Nephron (organoid): ENCODE measurements at regions not wholly inside any gene's neighbourhood (a gene's known extent, or its start where the extent isn't known, plus 50 kb on each side); places are given as distances from the start of the nearest gene placed in this dataset.

Experiments
- H3K27ac Mint-ChIP-seq, 3 experiments: 2 replicates each; pipeline ENCODE4 v1.8.0; 2020; ENCODE audit warnings: mixed read lengths in 3 of 3, mild to moderate bottlenecking in 2 of 3, moderate library complexity in 1 of 3
- H3K27me3 Mint-ChIP-seq: 2 replicates; pipeline ENCODE4 v1.8.0; 2021; ENCODE audit warnings: low read depth, mild to moderate bottlenecking, moderate library complexity, mixed read lengths
- H3K36me3 Mint-ChIP-seq: 2 replicates; pipeline ENCODE4 v1.8.0; 2020; ENCODE audit warnings: low read depth, mixed read lengths
- H3K4me1 Mint-ChIP-seq: 2 replicates; pipeline ENCODE4 v1.8.0; 2020; ENCODE audit warnings: mixed read lengths
- H3K4me3 Mint-ChIP-seq, 3 experiments: 2 replicates each; pipeline ENCODE4 v1.8.0; 2020; ENCODE audit warnings: mild to moderate bottlenecking in 3 of 3, mixed read lengths in 3 of 3, moderate library complexity in 2 of 3
- H3K9me3 Mint-ChIP-seq: 2 replicates; pipeline ENCODE4 v1.8.0; 2020; ENCODE audit warnings: mixed read lengths
- TF ChIP-seq, protein P1 (sequence below), 3 experiments: fragments of 200-600 bp; sonication (generic); IDR thresholded peaks; one replicate each; pipeline ENCODE4 v1.5.0; 2021; ENCODE audit warnings: antibody characterized with exemption in 3 of 3; ENCODE audit not compliant: unreplicated experiment in 3 of 3

DNA sequence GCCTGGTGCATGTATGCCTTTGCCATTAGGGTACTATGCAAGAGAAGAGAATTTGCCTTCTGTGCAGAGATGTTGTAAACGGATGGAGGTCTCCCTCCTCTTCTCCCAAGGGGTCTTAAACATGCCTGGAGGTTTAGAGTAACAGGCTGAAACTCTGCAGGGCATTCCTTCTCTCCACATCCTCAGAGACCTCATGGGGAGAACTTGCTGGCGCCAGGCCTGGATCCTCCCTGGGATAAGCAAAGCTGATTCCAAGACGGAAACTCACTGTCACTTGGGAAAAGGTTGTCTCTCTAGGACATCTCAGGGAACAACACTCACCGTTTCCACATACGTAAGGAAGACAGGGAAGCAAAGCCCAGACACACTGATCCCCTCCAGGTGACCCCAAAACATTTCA lies 76.9 kb upstream of the GPM6B start:
- no peak overlapping the region for H3K4me3 Mint-ChIP-seq
- peaks cover 4% of the 10 kb centered on the region for H3K9me3 Mint-ChIP-seq

DNA sequence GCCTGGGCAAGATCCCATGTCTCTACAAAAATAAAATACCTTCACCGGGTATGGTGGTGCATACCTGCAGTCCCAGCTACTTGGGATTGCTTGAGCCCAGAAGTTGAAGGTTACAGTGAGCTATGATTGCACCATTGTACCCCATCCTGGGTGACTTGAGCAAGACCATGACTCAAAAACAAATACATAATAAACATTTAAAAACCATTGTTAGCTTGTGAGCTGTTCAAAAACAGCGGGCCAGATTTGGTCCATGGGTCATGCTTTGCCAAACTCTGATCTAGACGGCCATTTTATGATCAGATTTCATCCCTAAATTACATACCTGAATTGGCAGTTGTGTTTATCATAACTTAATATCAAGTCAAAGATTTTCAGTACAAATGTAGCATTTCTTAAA lies 76.0 kb upstream of the GPM6B start:
- TF ChIP-seq, protein P1, sequence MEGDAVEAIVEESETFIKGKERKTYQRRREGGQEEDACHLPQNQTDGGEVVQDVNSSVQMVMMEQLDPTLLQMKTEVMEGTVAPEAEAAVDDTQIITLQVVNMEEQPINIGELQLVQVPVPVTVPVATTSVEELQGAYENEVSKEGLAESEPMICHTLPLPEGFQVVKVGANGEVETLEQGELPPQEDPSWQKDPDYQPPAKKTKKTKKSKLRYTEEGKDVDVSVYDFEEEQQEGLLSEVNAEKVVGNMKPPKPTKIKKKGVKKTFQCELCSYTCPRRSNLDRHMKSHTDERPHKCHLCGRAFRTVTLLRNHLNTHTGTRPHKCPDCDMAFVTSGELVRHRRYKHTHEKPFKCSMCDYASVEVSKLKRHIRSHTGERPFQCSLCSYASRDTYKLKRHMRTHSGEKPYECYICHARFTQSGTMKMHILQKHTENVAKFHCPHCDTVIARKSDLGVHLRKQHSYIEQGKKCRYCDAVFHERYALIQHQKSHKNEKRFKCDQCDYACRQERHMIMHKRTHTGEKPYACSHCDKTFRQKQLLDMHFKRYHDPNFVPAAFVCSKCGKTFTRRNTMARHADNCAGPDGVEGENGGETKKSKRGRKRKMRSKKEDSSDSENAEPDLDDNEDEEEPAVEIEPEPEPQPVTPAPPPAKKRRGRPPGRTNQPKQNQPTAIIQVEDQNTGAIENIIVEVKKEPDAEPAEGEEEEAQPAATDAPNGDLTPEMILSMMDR (IDR thresholded peaks at IDR 0.05; ENCODE audit: unreplicated experiment in 3 of 3) = no peak
- Mint-ChIP-seq H3K9me3 (peaks cover 3% of the 10 kb centered on the region), H3K4me3 (no peak overlapping the region), H3K4me1 (peaks cover 16% of the 10 kb centered on the region), H3K36me3 (no peaks in the 10 kb centered on the region), H3K27ac (no peak overlapping the region), H3K27me3 (no peaks in the 10 kb centered on the region)

More for the DNA sequence above, 76.9 kb upstream of the GPM6B start:
- Mint-ChIP-seq H3K4me1 (peaks cover 18% of the 10 kb centered on the region), H3K36me3 (no peaks in the 10 kb centered on the region), H3K27me3 (no peaks in the 10 kb centered on the region), H3K27ac (no peak overlapping the region)
- TF ChIP-seq, protein P1 (IDR thresholded peaks at IDR 0.05; ENCODE audit: unreplicated experiment in 3 of 3) = no peak

DNA sequence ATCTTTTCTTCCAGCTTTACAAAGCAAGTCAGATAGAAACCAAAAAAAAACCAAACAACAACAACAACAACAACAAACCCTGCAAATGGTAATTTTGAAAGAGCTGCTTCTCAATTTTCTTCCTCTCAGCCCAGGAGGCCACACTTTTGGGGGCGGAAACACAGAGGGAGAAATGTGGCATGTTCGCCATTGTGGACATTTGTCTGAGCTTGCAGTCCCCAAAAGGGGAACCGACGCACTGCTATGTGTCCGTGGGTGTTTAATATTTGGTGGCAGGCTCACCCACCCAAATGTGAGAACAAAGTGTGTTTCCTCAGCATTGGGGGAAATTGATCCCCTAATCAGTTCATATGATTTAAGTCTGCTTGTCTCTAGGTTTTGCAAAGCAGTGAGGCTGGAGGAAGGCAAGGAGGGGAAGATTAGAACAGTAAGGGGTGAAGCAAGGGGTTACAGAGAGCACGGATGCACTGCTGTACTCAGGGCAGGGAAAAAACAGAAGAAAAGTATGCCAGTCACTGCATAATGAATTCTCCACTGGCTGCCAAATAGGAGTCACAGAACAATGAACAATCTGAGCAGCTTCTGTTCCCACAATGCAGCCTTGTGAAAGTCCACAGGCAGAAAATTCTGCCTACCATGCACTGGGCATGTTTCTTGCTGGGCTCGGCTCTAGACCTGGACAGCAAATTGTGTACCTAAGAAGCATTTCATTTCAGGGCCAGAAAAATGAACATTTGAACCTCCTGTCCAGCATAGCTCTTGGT lies 74.7 kb upstream of the GPM6B start:
- Mint-ChIP-seq H3K27ac (peak overlapping the region in 2 of 3 experiments; percentile 13 to 35), H3K36me3 (no peaks in the 10 kb centered on the region), H3K27me3 (no peaks in the 10 kb centered on the region), H3K9me3 (peaks cover 4% of the 10 kb centered on the region), H3K4me3 (no peak overlapping the region), H3K4me1 (peaks cover 7% of the 10 kb centered on the region)
- TF ChIP-seq, protein P1 (IDR thresholded peaks at IDR 0.05; ENCODE audit: unreplicated experiment in 3 of 3) = no peak

DNA sequence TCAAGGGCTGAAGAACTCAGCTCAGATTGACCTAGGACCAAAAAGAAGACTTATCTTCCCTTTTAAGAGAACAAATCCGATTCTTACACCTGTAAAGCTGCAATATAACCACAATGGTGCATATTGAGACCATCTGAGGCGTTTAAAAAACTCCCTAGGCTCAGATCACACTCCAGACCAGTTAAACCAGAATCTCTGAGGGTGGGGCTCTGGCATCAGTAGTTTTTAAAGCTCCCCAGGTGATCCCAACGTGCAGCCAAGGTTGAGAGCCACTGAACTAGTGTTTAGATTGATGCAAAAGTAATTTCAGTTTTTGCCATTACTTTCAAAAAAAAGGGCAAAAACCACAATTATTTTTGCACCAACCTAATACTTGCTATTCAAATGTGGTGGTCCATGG lies 73.9 kb upstream of the GPM6B start:
- Mint-ChIP-seq H3K27ac (no peak overlapping the region), H3K27me3 (no peaks in the 10 kb centered on the region), H3K4me1 (peaks cover 7% of the 10 kb centered on the region), H3K36me3 (no peaks in the 10 kb centered on the region), H3K9me3 (peaks cover 4% of the 10 kb centered on the region), H3K4me3 (no peak overlapping the region)
- TF ChIP-seq, protein P1 (IDR thresholded peaks at IDR 0.05; ENCODE audit: unreplicated experiment in 3 of 3) = no peak

DNA sequence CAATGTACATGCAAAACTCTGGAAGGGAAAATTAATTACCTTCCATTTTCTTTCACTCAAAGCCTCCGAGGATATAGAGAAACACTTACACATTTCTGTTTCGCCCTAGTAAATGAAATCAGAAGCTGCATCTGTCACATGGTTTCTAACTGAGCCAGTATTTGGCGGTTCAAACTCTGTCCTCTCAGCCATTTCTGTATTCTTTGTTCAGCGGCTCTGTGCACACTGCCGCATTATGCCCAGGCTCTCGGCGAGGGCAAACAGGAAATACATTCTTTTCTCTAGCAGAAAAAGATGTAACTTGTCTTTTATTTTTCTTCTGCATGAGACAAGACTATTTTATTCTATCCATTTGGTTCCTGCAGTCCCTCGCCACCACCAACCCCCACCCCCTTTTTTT lies 71.4 kb upstream of the GPM6B start:
- TF ChIP-seq, protein P1 (IDR thresholded peaks at IDR 0.05; ENCODE audit: unreplicated experiment in 3 of 3) = no peak
- H3K9me3 Mint-ChIP-seq = peaks cover 4% of the 10 kb centered on the region
- H3K36me3 Mint-ChIP-seq = no peaks in the 10 kb centered on the region
- no peaks in the 10 kb centered on the region for H3K27me3 Mint-ChIP-seq
- no peak overlapping the region for H3K27ac Mint-ChIP-seq
- H3K4me1 Mint-ChIP-seq = peaks cover 7% of the 10 kb centered on the region
- no peak overlapping the region for H3K4me3 Mint-ChIP-seq

DNA sequence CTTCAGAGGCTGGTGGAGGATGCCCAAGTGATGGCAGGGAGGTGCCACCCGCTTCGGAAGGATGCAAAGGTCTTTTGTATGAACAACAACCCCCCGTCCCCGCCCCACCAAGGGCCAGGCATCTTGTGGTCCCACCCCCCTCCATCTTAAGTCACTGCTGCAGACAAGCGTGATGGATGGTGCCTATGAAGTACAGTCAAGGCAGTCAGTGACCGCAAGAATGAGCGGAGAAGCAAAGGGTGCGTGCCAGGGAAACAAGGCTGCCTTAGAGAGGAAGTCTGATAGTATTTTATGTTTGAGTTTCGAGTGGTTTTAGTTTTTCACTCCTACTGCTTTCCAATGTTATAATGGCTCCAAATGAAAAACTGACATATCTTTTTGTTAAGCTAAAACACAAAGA lies 68.7 kb upstream of the GPM6B start:
- Mint-ChIP-seq H3K9me3 (peaks cover 4% of the 10 kb centered on the region), H3K4me3 (no peak overlapping the region), H3K4me1 (no peaks in the 10 kb centered on the region), H3K27ac (no peak overlapping the region), H3K36me3 (no peaks in the 10 kb centered on the region), H3K27me3 (no peaks in the 10 kb centered on the region)
- TF ChIP-seq, protein P1 (IDR thresholded peaks at IDR 0.05; ENCODE audit: unreplicated experiment in 3 of 3) = no peak
